BJ (cell line): ENCODE measurements at regions not wholly inside any gene's neighbourhood (a gene's known extent, or its start where the extent isn't known, plus 50 kb on each side); places are given as distances from the start of the nearest gene placed in this dataset.

Experiments used
- CTCF ChIA-PET: fragments of 350-600 bp; formaldehyde crosslinking; extraction: SDS; loops from one replicate; lab custom pipeline; 2021; ENCODE audit warnings: antibody characterized with exemption, inconsistent platforms; lab: Yijun Ruan, JAX
- POLR2A ChIA-PET: fragments of 300-600 bp; sonication (Branson Sonifier 250); formaldehyde crosslinking; extraction: SDS; loops from one replicate; lab custom pipeline; 2021; ENCODE audit warnings: antibody characterized with exemption; lab: Charles Lee
- DNase-seq: peaks from one replicate; pipeline ENCODE4 v3.0.0-alpha.2; 2011; ENCODE audit warnings: low read depth
- H3K27me3 ChIP-seq: 2 replicates; pipeline ENCODE4 v1.6.0; 2011; ENCODE audit warnings: low read length; ENCODE audit not compliant: control insufficient read depth, insufficient read depth
- H3K36me3 ChIP-seq: 2 replicates; pipeline ENCODE4 v1.5.1; 2011; ENCODE audit warnings: low read length; ENCODE audit not compliant: control insufficient read depth, insufficient read depth
- H3K4me3 ChIP-seq: 2 replicates; pipeline ENCODE4 v1.5.1; 2011; ENCODE audit warnings: low read depth, mild to moderate bottlenecking, control low read depth, low read length
- CTCF ChIP-seq: IDR thresholded peaks from 2 replicates; pipeline ENCODE4 v1.5.1; 2011; ENCODE audit warnings: low read depth, mild to moderate bottlenecking, control low read depth, inconsistent platforms, low read length, moderate library complexity; ENCODE audit not compliant: insufficient read depth

GRCh38 chr12:17372508-17372907 is 717.5 kb downstream of the RERGL start:
- DNase-seq = no peak
- POLR2A ChIA-PET = no interaction called here
- Histone ChIP-seq H3K27me3 (no peaks in the 10 kb centered on the region), H3K36me3 (no peaks in the 10 kb centered on the region), H3K4me3 (no peak overlapping the region)
- no peak for TF ChIP-seq CTCF
- CTCF ChIA-PET = no interaction called here

- POLR2A ChIA-PET = no interaction called here
- CTCF ChIA-PET = no interaction called here
Measured at GRCh38 chr12:17371491-17372215, 718.3 kb downstream of the RERGL start.

GRCh38 chr12:17370621-17371020 is 719.4 kb downstream of the RERGL start:
- Histone ChIP-seq H3K4me3 (no peak overlapping the region), H3K36me3 (no peaks in the 10 kb centered on the region), H3K27me3 (no peaks in the 10 kb centered on the region)
- POLR2A ChIA-PET = no interaction called here
- CTCF ChIA-PET = no interaction called here
- no peak for TF ChIP-seq CTCF
- no peak for DNase-seq

More at GRCh38 chr12:17371491-17372215, 718.3 kb downstream of the RERGL start:
- H3K4me3 ChIP-seq = no peak overlapping the region
- H3K27me3 ChIP-seq = no peaks in the 10 kb centered on the region
- DNase-seq = no peak
- no peaks in the 10 kb centered on the region for H3K36me3 ChIP-seq
- no peak for TF ChIP-seq CTCF

GRCh38 chr12:17369556-17369955 is 720.4 kb downstream of the RERGL start:
- no peaks in the 10 kb centered on the region for H3K27me3 ChIP-seq
- H3K4me3 ChIP-seq = no peak overlapping the region
- no peak for TF ChIP-seq CTCF
- CTCF ChIA-PET = no interaction called here
- H3K36me3 ChIP-seq = no peaks in the 10 kb centered on the region
- POLR2A ChIA-PET = no interaction called here
- no peak for DNase-seq

- TF ChIP-seq CTCF = no peak
- CTCF ChIA-PET = no interaction called here
- Histone ChIP-seq H3K27me3 (no peaks in the 10 kb centered on the region), H3K4me3 (no peak overlapping the region), H3K36me3 (no peaks in the 10 kb centered on the region)
- DNase-seq = no peak
- POLR2A ChIA-PET = no interaction called here
Measured at GRCh38 chr12:17361224-17361623, 728.8 kb downstream of the RERGL start.
